Activated CD4-positive, alpha-beta T cell treated with anti-CD3 and anti-CD28 coated beads for 4 hours (primary cell): ENCODE measurements at regions not wholly inside any gene's neighbourhood (a gene's known extent, or its start where the extent isn't known, plus 50 kb on each side); places are given as distances from the start of the nearest gene placed in this dataset.
"Not testable (repeated sequence)": the region's sequence is repeated elsewhere in the genome, so short reads cannot be mapped to it uniquely, and the experiment has no call there.

Experiments
- DNase-seq, 2 donors: peaks; one replicate each; pipeline ENCODE4 v3.0.0-alpha.2; 2020

DNA sequence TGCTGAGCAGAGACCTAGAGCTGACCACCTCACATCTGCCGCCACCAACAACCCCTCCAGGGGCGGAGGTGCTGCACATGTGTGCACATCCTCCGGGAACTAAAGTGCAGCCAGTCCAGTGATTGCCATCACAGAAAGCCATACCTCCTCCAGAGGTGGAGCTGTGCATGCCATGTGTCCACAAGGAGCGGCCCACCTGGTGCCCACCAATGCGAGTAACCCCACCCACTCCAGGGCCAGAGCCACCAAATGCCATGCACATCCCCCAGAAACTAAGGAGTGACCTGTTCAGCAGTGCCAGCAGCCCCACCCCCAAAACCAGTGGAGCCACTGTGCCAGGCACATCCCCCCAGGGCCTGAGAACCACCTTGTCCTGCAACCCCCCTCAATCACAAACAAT lies 557.9 kb downstream of the UQCRFS1 start:
- DNase-seq = no peak

GRCh38 chr19:28652765-28653164 lies 560.2 kb downstream of the UQCRFS1 start:
- DNase-seq = no peak

GRCh38 chr19:28646629-28647028 lies 566.3 kb downstream of the UQCRFS1 start:
- no peak for DNase-seq

DNA sequence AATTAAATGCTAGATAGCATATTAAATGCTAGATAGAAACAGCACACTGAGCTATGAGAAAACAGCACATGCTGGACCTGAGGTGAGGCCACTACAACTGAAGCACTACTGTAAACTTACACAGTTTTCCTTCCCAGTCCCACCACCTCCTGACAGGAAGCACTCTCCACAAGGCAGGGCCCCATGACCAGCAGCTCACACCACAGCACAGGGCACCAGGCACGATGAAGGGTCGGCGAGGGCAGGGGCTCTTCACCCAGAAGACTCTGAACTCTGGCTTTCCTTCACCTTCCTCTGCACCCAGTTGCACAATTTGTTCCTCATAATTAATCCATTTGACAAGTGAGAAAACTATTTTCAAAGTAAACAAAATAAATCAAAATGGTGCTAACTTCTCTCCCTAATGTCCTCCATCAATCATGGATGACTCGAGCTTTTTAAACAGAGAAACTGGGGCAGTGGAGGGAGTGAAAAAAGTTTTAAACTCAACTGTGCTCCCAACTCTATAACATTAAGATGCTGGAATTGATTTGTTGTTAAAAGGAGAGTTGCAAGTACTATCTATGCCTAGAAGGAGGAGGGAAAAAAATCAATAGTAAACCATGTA lies 568.7 kb downstream of the UQCRFS1 start:
- DNase-seq = no peak

- no peak for DNase-seq
Measured at GRCh38 chr19:28642787-28643683, 569.9 kb downstream of the UQCRFS1 start.

GRCh38 chr19:28641395-28641794 lies 571.6 kb downstream of the UQCRFS1 start:
- no peak for DNase-seq

GRCh38 chr19:28640506-28640905 lies 572.4 kb downstream of the UQCRFS1 start:
- no peak for DNase-seq

GRCh38 chr19:28638445-28638844 lies 574.5 kb downstream of the UQCRFS1 start:
- no peak for DNase-seq

DNA sequence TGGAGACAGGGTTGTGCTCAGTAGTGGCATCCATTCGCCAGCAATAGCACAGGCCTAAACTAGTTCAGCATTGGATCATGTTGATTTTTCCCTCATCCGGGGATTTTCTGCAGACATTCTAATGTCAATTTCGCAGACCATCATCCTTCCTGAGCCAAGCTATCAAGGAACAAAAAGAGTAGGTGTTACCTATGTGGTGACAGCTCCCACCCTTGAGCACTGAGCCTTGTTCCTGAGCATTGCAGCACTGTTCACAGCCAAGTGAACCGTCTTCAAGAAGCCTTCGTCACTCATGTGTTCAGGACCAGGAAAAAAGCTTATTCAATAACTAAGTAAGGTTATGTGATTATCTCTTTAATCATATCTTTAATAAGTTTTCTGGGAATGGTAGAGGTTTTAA lies 576.2 kb downstream of the UQCRFS1 start:
- DNase-seq = no peak

- no peak for DNase-seq
Measured at GRCh38 chr19:28636016-28636629, 576.8 kb downstream of the UQCRFS1 start.

DNA sequence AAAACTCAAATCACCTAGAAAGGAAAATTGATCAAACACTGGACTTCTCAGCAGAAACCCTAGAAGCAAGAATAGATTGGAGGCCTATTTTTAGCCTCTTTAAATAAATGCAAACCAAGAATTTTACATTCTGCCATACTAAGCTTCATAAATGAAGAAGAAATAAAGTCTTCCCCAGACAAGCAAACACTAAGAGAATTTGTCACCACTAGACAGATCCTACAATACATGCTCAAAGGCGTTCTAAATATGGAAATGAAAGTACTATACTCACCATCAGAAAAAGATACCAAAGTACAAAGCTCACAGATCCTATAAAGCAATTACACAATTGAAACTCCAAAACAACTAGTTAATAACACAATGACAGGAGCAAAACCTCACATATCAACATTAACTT lies 578.1 kb downstream of the UQCRFS1 start:
- DNase-seq = no peak

DNA sequence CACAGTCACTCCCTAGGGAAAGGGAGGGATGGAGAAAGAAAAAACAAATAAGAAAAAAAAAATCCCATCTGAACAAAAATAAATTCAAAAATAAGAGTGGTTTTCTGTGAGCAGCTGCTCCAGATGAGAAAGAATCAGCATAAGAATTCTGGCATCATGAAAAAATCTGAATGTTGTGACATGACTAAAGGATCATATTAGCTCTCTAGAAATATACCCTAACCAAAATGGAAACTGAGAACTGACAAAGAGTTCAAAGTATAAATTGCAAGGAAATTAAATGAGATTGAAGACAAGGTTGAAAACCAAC lies 579.0 kb downstream of the UQCRFS1 start:
- no peak for DNase-seq

DNA sequence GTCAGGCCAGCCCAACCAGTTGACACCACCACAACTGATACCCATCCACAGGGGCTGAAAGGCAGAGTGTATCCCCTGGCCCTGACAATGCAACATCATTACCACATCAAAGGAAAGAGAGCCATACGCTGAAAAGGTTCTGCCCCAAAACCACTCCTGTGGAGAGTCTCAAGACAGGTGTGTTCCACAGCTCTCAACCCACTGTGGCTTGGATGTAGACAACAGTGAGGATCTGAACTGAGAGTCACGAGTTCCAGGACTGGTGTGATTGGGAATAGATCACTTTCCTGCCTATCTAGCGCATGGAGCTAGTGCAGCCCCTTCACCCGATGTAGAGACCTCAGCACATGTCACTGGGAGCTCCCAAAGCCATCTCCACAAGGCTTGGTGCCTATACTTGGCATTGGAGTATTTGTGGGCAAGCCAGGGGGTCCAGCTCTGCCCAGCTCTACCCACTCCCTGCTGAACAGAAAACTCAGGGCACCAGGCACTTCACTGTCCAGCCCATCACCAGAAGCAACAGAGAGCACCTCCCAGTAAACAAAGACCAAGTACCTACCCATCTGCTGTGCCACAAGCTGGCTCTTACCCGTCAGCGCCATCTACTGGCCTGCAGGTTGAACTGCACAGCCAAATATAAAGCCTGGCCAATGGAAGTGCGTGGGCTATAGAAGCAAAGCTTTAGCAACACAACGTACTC lies 579.5 kb downstream of the UQCRFS1 start:
- peak in 1 of 2 donors; percentile 14 for DNase-seq

DNA sequence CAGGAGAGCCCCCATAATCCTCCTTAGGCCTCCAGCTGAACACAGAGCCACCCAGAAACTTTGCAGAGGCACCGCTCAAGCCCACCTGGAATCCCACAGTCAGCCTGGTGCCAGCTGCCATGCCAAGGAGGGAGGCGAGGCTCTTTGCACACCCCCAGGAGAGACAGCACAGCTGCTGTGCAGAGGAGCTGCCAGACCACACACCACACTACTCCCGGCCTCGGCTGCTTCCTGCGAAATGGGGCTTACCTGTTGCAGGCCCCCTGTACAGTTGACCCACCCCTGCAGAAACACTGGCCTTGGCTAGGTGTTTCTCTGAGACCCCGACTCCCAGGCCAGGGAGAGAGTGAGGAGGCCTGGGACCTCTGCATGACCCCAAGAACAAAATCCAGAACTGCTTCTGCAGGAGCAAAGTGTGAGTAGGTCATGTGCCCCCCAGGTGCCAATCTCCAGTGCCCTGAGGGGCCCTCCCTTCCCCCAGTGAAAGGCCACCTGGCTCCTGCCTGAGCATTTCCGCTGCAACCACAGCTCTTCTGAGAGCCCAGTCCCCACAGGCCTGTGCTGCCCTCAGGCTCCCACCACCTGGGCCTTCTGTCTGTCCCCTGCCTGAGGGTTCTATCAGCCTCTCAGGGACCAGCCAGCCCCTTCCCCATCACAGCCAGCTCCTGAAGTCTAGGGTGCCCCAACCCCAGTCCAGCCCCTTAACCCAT lies 580.4 kb downstream of the UQCRFS1 start:
- DNase-seq = no peak

DNA sequence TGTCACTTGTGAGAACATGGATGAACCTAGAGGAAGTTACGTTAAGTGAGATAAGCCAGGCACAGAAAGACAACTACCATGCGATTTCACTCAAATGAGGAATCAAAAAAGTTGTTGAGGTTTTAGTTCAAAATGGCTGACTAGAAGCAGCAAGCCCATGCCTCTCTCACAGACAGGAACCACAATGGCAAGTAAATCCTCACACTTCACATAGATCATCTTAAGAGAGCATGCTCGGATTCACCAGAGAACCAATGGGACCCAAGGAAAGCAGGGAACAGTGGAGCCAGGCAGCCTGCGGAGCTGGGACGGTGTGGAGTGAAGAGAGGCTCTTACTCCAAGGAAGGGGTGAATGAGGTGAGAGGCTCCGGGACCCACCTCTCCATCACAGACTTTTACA lies 581.0 kb downstream of the UQCRFS1 start:
- DNase-seq = no peak

GRCh38 chr19:28627669-28628068 lies 585.3 kb downstream of the UQCRFS1 start:
- no peak for DNase-seq

DNA sequence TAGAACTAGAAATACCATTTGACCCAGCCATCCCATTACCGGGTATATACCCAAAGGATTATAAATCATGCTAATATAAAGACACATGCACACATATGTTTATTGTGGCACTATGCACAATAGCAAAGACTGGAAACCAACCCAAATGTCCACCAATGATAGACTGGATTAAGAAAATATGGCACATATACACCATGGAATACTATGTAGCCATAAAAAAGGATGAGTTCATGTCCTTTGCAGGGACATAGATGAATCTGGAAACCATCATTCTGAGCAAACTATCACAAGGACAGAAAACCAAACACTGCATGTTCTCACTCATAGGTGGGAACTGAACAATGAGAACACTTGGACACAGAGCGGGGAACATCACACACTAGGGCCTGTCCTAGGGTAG lies 586.5 kb downstream of the UQCRFS1 start:
- DNase-seq = not testable (repeated sequence)

- DNase-seq = no peak
Measured at GRCh38 chr19:28619816-28620429, 593.0 kb downstream of the UQCRFS1 start.

GRCh38 chr19:28618504-28618903 lies 594.4 kb downstream of the UQCRFS1 start:
- DNase-seq = no peak

GRCh38 chr19:28615966-28616365 lies 597.0 kb downstream of the UQCRFS1 start:
- no peak for DNase-seq

- no peak for DNase-seq
Measured at GRCh38 chr19:28615546-28615916, 597.4 kb downstream of the UQCRFS1 start.
